ENCODE measurements at regions not wholly inside any gene's neighbourhood (a gene's known extent, or its start where the extent isn't known, plus 50 kb on each side); places are given as distances from the start of the nearest gene placed in this dataset.

DNA sequence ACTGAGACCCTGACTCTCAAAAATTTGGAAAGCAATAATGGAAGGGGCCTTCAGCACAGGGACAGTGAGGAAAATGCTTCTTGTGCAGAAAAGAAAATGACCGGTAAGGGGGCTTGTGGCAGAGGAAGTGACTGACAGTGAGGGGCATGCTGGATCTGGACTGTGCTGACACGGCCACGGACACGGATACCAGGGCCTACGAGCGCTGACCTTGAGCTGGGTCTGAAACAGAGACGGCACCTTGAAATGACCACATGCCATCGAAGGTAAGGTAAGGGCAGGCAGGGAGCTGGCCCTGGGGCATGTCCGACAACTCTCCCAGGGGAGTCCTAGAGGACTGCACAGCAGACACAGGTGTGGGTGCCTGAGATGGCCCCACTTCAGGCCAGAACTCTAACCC lies 182.1 kb downstream of the RHOU start:
- no peaks in the 10 kb centered on the region for H3K4me1 ChIP-seq
- H3K9me3 ChIP-seq: no peaks in the 10 kb centered on the region
- no peak for DNase-seq
- intact Hi-C loops (cut with DNase I; ENCODE audit: low total_unique reads) (no loop called here), in situ Hi-C loops (cut with MboI; ENCODE audit: low pct_ligation_motif_present in 1 of 4, low pct_unique_long_range_greater_than_20kb in 1 of 4, low sequenced_read_pairs in 3 of 4) (no loop called here)
- H3K27me3 ChIP-seq: no peaks in the 10 kb centered on the region
- H3K36me3 ChIP-seq: no peaks in the 10 kb centered on the region
- no peak overlapping the region for H3K27ac ChIP-seq
- 94% methylated on average over 9 of the region's 9 CpGs; no CpG with 5 or more reads in 1 of the 2 donors for WGBS, 2 donors (ENCODE audit: low coverage in 1 of 2)
- no peak overlapping the region for H3K4me3 ChIP-seq
- no peak for TF ChIP-seq EP300 (IDR thresholded peaks at IDR 0.05; ENCODE audit: low read depth)
- TF ChIP-seq, protein P1, sequence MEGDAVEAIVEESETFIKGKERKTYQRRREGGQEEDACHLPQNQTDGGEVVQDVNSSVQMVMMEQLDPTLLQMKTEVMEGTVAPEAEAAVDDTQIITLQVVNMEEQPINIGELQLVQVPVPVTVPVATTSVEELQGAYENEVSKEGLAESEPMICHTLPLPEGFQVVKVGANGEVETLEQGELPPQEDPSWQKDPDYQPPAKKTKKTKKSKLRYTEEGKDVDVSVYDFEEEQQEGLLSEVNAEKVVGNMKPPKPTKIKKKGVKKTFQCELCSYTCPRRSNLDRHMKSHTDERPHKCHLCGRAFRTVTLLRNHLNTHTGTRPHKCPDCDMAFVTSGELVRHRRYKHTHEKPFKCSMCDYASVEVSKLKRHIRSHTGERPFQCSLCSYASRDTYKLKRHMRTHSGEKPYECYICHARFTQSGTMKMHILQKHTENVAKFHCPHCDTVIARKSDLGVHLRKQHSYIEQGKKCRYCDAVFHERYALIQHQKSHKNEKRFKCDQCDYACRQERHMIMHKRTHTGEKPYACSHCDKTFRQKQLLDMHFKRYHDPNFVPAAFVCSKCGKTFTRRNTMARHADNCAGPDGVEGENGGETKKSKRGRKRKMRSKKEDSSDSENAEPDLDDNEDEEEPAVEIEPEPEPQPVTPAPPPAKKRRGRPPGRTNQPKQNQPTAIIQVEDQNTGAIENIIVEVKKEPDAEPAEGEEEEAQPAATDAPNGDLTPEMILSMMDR (IDR thresholded peaks at IDR 0.05): no peak
- TF ChIP-seq POLR2A (IDR thresholded peaks at IDR 0.05): no peak
- TF ChIP-seq POLR2AphosphoS5 (IDR thresholded peaks at IDR 0.05): no peak

DNA sequence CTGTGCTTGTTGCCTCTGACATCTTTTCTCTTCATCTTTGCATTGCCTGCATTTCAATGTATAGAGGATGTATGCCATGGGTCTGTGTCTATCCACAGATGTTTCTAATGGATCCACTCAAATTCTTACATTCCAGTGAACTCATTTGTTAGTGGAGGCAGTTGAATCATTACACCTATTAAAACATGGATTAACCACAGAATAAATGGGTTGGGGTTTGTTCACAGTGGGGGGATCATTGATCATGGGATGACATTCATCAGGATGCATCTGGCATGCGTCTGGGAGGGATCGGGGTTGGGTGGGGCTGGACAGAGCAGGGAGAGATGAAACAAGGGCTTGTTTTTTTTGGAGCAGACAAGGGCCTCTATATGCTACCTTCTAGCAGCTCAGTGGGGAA lies 182.5 kb downstream of the RHOU start:
- in situ Hi-C loops (cut with MboI; ENCODE audit: low pct_ligation_motif_present in 1 of 4, low pct_unique_long_range_greater_than_20kb in 1 of 4, low sequenced_read_pairs in 3 of 4): no loop called here
- Histone ChIP-seq H3K9me3 (no peaks in the 10 kb centered on the region), H3K4me1 (no peaks in the 10 kb centered on the region), H3K27me3 (no peaks in the 10 kb centered on the region), H3K4me3 (no peak overlapping the region), H3K36me3 (no peaks in the 10 kb centered on the region), H3K27ac (no peak overlapping the region)
- TF ChIP-seq POLR2A (IDR thresholded peaks at IDR 0.05) (no peak), EP300 (IDR thresholded peaks at IDR 0.05; ENCODE audit: low read depth) (no peak), POLR2AphosphoS5 (IDR thresholded peaks at IDR 0.05) (no peak)
- TF ChIP-seq, protein P1 (IDR thresholded peaks at IDR 0.05): no peak
- no peak for DNase-seq
- intact Hi-C loops (cut with DNase I; ENCODE audit: low total_unique reads): no loop called here
- WGBS, 2 donors (ENCODE audit: low coverage in 1 of 2): 91% methylated on average over 2 of the region's 2 CpGs; no CpG with 5 or more reads in 1 of the 2 donors

DNA sequence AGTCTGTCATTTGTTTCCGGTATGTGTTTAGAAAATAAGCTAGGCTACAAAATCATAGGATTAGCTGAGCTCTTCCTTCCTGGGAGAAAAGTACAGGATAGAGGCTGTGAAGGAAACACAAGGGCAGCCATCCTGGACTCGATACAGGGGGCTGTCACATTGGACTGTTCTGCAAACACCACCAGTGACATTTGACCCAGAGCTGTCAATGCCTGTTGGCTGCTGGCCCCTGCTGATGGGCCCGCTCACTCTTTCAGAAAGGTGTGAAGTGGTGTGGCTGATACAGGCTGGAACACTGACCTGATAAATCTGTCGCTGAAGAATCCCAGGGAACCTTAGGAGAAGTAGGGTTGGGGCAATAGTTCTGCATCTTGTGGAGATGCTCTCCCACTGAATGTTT lies 183.1 kb downstream of the RHOU start:
- intact Hi-C loops (cut with DNase I; ENCODE audit: low total_unique reads): no loop called here
- in situ Hi-C loops (cut with MboI; ENCODE audit: low pct_ligation_motif_present in 1 of 4, low pct_unique_long_range_greater_than_20kb in 1 of 4, low sequenced_read_pairs in 3 of 4): no loop called here
- Histone ChIP-seq H3K4me1 (no peaks in the 10 kb centered on the region), H3K36me3 (no peaks in the 10 kb centered on the region), H3K9me3 (no peaks in the 10 kb centered on the region), H3K27ac (no peak overlapping the region), H3K4me3 (no peak overlapping the region), H3K27me3 (no peaks in the 10 kb centered on the region)
- no peak for DNase-seq
- TF ChIP-seq POLR2A (IDR thresholded peaks at IDR 0.05) (no peak), POLR2AphosphoS5 (IDR thresholded peaks at IDR 0.05) (no peak), EP300 (IDR thresholded peaks at IDR 0.05; ENCODE audit: low read depth) (no peak)
- TF ChIP-seq, protein P1 (IDR thresholded peaks at IDR 0.05): no peak
- WGBS, 2 donors (ENCODE audit: low coverage in 1 of 2): 58 to 85% methylated on average over 2 to 4 of the region's 4 CpGs

DNA sequence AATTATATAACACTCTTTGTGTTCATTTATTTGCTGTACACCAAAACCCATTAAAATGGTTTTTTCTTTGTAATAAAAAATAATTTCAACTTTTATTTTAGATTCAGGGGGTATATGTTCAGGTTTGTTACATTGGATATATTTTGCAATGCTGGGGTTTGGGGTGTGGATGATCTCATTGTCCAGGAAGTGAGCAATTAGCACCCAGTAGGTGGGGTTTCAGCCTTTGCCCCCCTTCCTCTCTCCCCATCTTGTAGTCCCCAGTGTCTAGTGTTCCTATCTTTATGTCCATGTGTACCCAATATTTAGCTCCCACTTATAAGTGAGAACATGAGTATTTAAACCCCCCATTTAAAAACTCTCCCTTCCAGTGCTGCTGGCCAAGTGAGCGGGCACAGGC lies 184.6 kb downstream of the RHOU start:
- Histone ChIP-seq H3K36me3 (no peaks in the 10 kb centered on the region), H3K4me3 (no peak overlapping the region), H3K4me1 (no peaks in the 10 kb centered on the region), H3K9me3 (no peaks in the 10 kb centered on the region), H3K27ac (no peak overlapping the region), H3K27me3 (no peaks in the 10 kb centered on the region)
- 100% methylated on average over 1 of the region's 1 CpG for WGBS, 2 donors (ENCODE audit: low coverage in 1 of 2)
- intact Hi-C loops (cut with DNase I; ENCODE audit: low total_unique reads) (no loop called here), in situ Hi-C loops (cut with MboI; ENCODE audit: low pct_ligation_motif_present in 1 of 4, low pct_unique_long_range_greater_than_20kb in 1 of 4, low sequenced_read_pairs in 3 of 4) (no loop called here)
- TF ChIP-seq POLR2AphosphoS5 (IDR thresholded peaks at IDR 0.05) (no peak), POLR2A (IDR thresholded peaks at IDR 0.05) (no peak)
- TF ChIP-seq, protein P1 (IDR thresholded peaks at IDR 0.05): no peak
- DNase-seq: no peak
